ENCODE measurements at regions not wholly inside any gene's neighbourhood (a gene's known extent, or its start where the extent isn't known, plus 50 kb on each side); places are given as distances from the start of the nearest gene placed in this dataset.

DNA sequence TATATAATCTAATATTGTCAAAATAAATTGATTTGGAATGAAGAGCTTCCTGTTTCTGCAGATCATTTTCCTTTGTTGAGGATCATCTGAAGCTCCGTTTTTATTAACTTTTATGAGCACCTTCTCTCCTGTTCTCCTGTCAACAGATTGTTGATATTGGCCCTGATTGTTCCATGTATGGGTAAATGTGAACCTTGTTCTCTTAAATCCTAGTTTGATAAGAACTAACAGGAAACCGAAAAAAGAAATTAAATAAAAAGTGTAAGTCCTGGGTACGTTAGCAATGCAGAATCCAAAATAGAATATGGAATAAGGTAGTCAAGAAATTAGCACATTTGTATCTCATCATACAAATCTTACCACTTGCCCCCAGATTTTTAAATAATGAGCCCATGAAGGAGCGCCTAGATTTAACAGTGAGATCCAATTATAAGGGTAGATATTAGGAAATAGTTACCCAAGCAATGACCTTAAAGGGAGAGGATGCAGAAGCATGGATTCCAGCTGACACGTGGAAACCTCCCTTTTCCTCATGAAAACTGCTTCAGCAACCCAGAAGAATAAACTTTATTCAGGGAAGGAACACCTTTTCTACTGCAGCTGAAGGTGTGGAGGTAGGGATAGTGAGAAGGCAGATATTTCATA is 80.8 kb upstream of the PIK3R1 start:
- no peak overlapping the region for H3K4me3 ChIP-seq (ENCODE audit: low read length)
- no peak for TF ChIP-seq CTCF (IDR thresholded peaks at IDR 0.05; ENCODE audit: insufficient read depth, low read depth, low read length, missing control alignments)
- DNase-seq (ENCODE audit: low read depth): no peak

- H3K4me3 ChIP-seq (ENCODE audit: low read length): no peak overlapping the region
- DNase-seq (ENCODE audit: low read depth): peak; percentile 57
- no peak for TF ChIP-seq CTCF (IDR thresholded peaks at IDR 0.05; ENCODE audit: insufficient read depth, low read depth, low read length, missing control alignments)
These were observed 81.4 kb upstream of the PIK3R1 start for GRCh38 chr5:68134033-68134668.

GRCh38 chr5:68130253-68130652 is 85.3 kb upstream of the PIK3R1 start:
- no peak overlapping the region for H3K4me3 ChIP-seq (ENCODE audit: low read length)
- TF ChIP-seq CTCF (IDR thresholded peaks at IDR 0.05; ENCODE audit: insufficient read depth, low read depth, low read length, missing control alignments): no peak

DNA sequence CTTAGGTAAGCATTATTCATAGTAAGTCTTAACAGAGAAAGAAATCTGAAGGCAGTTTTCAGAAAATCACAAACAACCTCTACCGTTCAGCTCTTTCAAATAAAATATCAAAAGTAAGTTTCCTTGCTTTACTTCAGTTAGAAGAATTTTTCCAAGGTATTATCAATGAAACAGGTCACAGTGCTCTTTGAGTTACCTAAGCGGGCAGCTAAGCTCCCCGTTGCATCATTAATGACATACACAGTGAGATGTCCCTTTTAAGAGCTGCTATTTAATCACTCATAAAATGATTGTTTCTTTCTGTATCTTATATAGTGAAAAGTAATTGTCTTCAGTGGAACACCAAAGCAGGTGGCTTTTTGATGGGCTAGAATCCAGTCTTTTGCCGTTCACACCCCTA is 86.2 kb upstream of the PIK3R1 start:
- no peak for TF ChIP-seq CTCF (IDR thresholded peaks at IDR 0.05; ENCODE audit: insufficient read depth, low read depth, low read length, missing control alignments)
- DNase-seq (ENCODE audit: low read depth): no peak
- no peak overlapping the region for H3K4me3 ChIP-seq (ENCODE audit: low read length)

More at GRCh38 chr5:68130253-68130652, 85.3 kb upstream of the PIK3R1 start:
- DNase-seq (ENCODE audit: low read depth): no peak

- no peak overlapping the region for H3K4me3 ChIP-seq (ENCODE audit: low read length)
- DNase-seq (ENCODE audit: low read depth): peak; percentile 50
These were observed 88.7 kb upstream of the PIK3R1 start for GRCh38 chr5:68126886-68127285.

DNA sequence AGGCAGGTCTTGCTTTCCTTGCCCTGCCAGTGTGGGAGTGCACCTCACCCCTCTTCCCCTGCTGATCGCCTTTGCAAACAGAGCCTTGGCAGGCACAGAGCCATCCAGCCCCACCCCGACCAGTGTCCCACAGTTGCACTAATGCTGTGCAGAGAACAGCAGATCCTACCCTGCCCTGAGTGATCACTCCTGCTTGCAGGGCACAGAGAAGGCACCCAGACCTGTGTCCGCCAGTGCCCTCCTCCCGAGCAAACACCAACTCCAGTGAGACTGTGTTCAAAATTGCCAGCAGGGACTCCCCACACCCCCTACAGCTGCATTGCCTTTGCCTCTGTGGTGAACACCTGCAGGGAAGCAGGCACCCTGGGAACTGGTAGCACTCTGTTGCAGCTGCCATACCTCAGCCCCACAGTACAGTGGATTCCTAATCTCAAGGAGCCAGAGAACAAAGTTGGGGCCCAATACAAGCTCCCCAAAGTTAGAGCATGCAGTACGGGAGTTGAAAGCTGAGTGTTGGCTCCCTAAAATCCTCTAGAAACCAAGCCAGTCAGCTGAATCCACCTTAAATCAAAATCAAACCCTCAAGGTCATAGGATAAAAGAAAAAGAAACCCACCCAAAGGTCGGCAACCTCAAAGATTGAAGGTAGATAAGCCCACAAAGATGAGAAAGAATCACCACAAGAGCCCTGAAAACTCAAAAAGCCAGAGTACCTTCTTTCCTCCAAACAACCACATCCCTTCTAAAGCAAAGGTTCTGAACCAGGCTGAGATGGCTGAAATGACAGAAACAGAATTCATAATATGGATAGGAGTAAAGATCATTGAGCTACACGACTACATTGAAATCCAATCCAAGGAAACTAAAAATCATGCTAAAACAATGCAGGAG is 92.9 kb upstream of the PIK3R1 start:
- no peak for DNase-seq (ENCODE audit: low read depth)
- no peak overlapping the region for H3K4me3 ChIP-seq (ENCODE audit: low read length)
- TF ChIP-seq CTCF (IDR thresholded peaks at IDR 0.05; ENCODE audit: insufficient read depth, low read depth, low read length, missing control alignments): no peak

More at GRCh38 chr5:68126886-68127285, 88.7 kb upstream of the PIK3R1 start:
- TF ChIP-seq CTCF (IDR thresholded peaks at IDR 0.05; ENCODE audit: insufficient read depth, low read depth, low read length, missing control alignments): no peak
